Caco-2 (cell line): ENCODE measurements at regions not wholly inside any gene's neighbourhood (a gene's known extent, or its start where the extent isn't known, plus 50 kb on each side); places are given as distances from the start of the nearest gene placed in this dataset.

Experiments used
- BruUV-seq: library from RNA; stranded (reverse); fragments of 400-500 nt; replicated peaks from 2 replicates; lab custom pipeline; 2021; lab: Mats Ljungman, UMichigan
- CTCF ChIA-PET: fragments of 300-600 bp; sonication (Branson Sonifier 250); formaldehyde crosslinking; loops from one replicate; lab custom pipeline; 2022; ENCODE audit warnings: antibody characterized with exemption; lab: Charles Lee
- POLR2A ChIA-PET: fragments of 300-600 bp; sonication (Branson Sonifier 250); formaldehyde crosslinking; loops from one replicate; lab custom pipeline; 2022; ENCODE audit warnings: antibody characterized with exemption; lab: Charles Lee
- DNase-seq, 2 experiments: peaks; one replicate each; pipeline versions ENCODE4 v3.0.0 to v3.0.0-alpha.2; 2020 to 2022
- H3K27me3 ChIP-seq: replicated peaks from 2 replicates; pipeline ENCODE4 v1.6.0; 2011; ENCODE audit warnings: low read length; ENCODE audit not compliant: control insufficient read depth, insufficient read depth
- H3K36me3 ChIP-seq: 2 replicates; pipeline ENCODE4 v1.5.1; 2011; ENCODE audit warnings: low read length; ENCODE audit not compliant: control insufficient read depth, insufficient read depth
- H3K4me1 ChIP-seq: fragments of 250-450 bp; sonication (Bioruptor Pico); 2 replicates; pipeline ENCODE4 v1.5.1; 2020; ENCODE audit warnings: mild to moderate bottlenecking
- H3K4me3 ChIP-seq: 2 replicates; pipeline ENCODE4 v1.5.1; 2011; ENCODE audit warnings: low read depth, mild to moderate bottlenecking, control low read depth, low read length
- H3K9me3 ChIP-seq: fragments of 250-450 bp; sonication (Bioruptor Pico); 2 replicates; pipeline ENCODE4 v1.5.1; 2020; ENCODE audit warnings: mild to moderate bottlenecking, moderate library complexity
- H3K27ac Mint-ChIP-seq: one replicate; pipeline ENCODE4 v1.8.0; 2022; ENCODE audit warnings: mixed read lengths; ENCODE audit not compliant: unreplicated experiment
- H3K27me3 Mint-ChIP-seq: one replicate; pipeline ENCODE4 v1.8.0; 2022; ENCODE audit warnings: mixed read lengths; ENCODE audit not compliant: insufficient read depth, unreplicated experiment
- H3K36me3 Mint-ChIP-seq: one replicate; pipeline ENCODE4 v1.8.0; 2022; ENCODE audit warnings: mild to moderate bottlenecking, mixed read lengths; ENCODE audit not compliant: insufficient read depth, unreplicated experiment
- H3K4me1 Mint-ChIP-seq: one replicate; pipeline ENCODE4 v1.8.0; 2022; ENCODE audit warnings: low read depth, mixed read lengths; ENCODE audit not compliant: unreplicated experiment
- H3K4me3 Mint-ChIP-seq: one replicate; pipeline ENCODE4 v1.8.0; 2022; ENCODE audit warnings: mild to moderate bottlenecking, moderate library complexity, mixed read lengths; ENCODE audit not compliant: unreplicated experiment
- H3K9me3 Mint-ChIP-seq: one replicate; pipeline ENCODE4 v1.8.0; 2022; ENCODE audit warnings: mixed read lengths; ENCODE audit not compliant: unreplicated experiment
- intact Hi-C: fragments of 100-400 bp; cut with micrococcal nuclease; formaldehyde crosslinking; loops from one replicate; pipeline ENCODE4 v1.10.0; 2022; ENCODE audit not compliant: unreplicated experiment
- TF ChIP-seq, protein P1 (sequence below), 2 experiments: fragments of 200-600 bp in 1 of 2; IDR thresholded peaks; 1 replicate in 1 of 2; 2 replicates in 1 of 2; pipeline versions ENCODE4 v1.5.1 to v1.8.0; 2011 to 2022; ENCODE audit warnings: antibody characterized with exemption in 1 of 2, control low read depth in 1 of 2, inconsistent platforms in 1 of 2, low read depth in 1 of 2, low read length in 1 of 2, mild to moderate bottlenecking in 1 of 2, moderate library complexity in 1 of 2; ENCODE audit not compliant: insufficient read depth in 1 of 2, severe bottlenecking in 1 of 2, unreplicated experiment in 1 of 2

DNA sequence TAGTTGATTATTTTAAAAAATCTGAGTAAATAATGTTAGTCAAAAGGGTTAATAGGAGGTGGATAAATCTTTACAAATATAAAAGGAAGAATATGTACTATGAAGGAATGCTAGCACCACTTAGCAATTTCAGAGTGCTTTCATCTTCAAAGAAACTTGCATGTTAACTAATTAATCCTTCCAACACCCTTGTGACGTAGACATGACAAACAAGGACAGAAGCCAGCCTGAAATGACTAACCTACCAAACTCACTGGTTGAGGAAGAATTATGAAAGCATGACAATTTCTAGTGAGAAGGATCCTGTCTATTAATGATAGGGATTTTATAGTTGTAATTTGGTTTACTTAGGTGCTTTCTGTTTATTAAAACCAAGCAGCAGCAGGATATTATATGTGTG lies 468.0 kb upstream of the FZD8 start:
- no peaks in the 10 kb centered on the region for H3K27me3 ChIP-seq
- no TSS peak for BruUV-seq
- no peak for DNase-seq
- H3K36me3 ChIP-seq, result no peaks in the 10 kb centered on the region
- Mint-ChIP-seq H3K27me3 (no peaks in the 10 kb centered on the region), H3K27ac (no peak overlapping the region), H3K4me1 (peaks cover 18% of the 10 kb centered on the region), H3K9me3 (peaks cover 9% of the 10 kb centered on the region), H3K36me3 (no peaks in the 10 kb centered on the region), H3K4me3 (no peak overlapping the region)
- CTCF ChIA-PET, result no interaction called here
- intact Hi-C loops, result no loop called here
- TF ChIP-seq, protein P1, sequence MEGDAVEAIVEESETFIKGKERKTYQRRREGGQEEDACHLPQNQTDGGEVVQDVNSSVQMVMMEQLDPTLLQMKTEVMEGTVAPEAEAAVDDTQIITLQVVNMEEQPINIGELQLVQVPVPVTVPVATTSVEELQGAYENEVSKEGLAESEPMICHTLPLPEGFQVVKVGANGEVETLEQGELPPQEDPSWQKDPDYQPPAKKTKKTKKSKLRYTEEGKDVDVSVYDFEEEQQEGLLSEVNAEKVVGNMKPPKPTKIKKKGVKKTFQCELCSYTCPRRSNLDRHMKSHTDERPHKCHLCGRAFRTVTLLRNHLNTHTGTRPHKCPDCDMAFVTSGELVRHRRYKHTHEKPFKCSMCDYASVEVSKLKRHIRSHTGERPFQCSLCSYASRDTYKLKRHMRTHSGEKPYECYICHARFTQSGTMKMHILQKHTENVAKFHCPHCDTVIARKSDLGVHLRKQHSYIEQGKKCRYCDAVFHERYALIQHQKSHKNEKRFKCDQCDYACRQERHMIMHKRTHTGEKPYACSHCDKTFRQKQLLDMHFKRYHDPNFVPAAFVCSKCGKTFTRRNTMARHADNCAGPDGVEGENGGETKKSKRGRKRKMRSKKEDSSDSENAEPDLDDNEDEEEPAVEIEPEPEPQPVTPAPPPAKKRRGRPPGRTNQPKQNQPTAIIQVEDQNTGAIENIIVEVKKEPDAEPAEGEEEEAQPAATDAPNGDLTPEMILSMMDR (IDR thresholded peaks at IDR 0.05; ENCODE audit: insufficient read depth in 1 of 2, low read depth in 1 of 2, low read length in 1 of 2, severe bottlenecking in 1 of 2, unreplicated experiment in 1 of 2), result no peak
- H3K4me3 ChIP-seq, result no peak overlapping the region
- peaks cover 11% of the 10 kb centered on the region for H3K4me1 ChIP-seq
- H3K9me3 ChIP-seq, result no peaks in the 10 kb centered on the region
- POLR2A ChIA-PET, result no interaction called here

DNA sequence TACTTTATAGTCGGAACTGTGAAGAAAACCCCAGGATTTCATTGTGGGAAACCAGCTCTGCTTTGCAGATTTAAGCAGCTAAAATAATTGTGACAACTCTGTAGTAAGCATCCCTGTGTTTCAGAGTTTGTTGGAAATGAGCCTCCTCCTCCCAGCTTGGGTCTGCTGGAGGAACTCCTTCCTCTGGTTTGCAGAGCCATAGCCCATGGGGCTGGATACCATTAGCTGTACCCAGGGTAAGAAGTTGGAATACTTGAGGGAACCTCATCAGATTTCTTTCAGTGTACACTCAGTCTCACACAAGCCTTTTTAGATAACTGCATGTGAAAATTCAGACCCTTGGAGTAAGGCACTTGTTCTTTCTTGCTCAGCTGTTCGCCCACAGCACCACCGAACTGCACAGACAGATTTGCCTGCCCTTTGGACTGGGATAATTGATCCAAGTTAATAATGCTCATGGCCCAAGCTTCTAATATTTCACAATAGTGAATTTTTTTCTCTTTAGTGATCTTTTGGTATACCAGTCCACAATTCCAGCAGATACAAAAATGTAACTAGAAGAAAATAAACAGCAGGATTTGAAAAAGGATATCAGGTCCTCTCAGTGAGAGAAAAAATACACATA lies 467.4 kb upstream of the FZD8 start:
- intact Hi-C loops, result no loop called here
- H3K36me3 ChIP-seq, result no peaks in the 10 kb centered on the region
- no peaks in the 10 kb centered on the region for H3K9me3 ChIP-seq
- H3K27me3 Mint-ChIP-seq, result no peaks in the 10 kb centered on the region
- no TSS peak for BruUV-seq
- H3K4me1 Mint-ChIP-seq, result peaks cover 13% of the 10 kb centered on the region
- TF ChIP-seq, protein P1 (IDR thresholded peaks at IDR 0.05; ENCODE audit: insufficient read depth in 1 of 2, low read depth in 1 of 2, low read length in 1 of 2, severe bottlenecking in 1 of 2, unreplicated experiment in 1 of 2), result no peak
- H3K36me3 Mint-ChIP-seq, result no peaks in the 10 kb centered on the region
- H3K27ac Mint-ChIP-seq, result no peak overlapping the region
- no peak overlapping the region for H3K4me3 Mint-ChIP-seq
- H3K27me3 ChIP-seq, result no peaks in the 10 kb centered on the region
- peaks cover 8% of the 10 kb centered on the region for H3K4me1 ChIP-seq
- H3K9me3 Mint-ChIP-seq, result peaks cover 9% of the 10 kb centered on the region
- CTCF ChIA-PET, result no interaction called here
- POLR2A ChIA-PET, result no interaction called here
- no peak for DNase-seq
- no peak overlapping the region for H3K4me3 ChIP-seq

DNA sequence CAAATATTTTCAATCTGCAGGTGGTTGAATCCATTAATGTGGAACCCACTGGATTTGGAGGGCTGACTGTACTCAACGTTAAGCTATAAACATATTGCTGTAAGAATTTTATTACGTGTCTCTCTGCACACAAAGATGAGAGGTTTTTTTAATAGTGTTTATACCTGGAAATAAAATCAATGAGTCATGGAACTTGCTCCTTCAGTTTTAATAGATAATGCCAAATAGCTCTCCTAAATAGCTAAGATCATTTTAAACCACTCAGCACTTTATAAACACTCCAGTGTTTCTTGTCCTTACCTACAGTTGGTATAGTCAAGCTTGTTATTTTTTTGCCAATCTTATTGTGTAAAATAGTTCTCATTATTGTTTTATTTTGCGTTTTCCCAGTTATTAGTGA lies 455.6 kb upstream of the FZD8 start:
- Histone ChIP-seq H3K36me3 (no peaks in the 10 kb centered on the region), H3K4me3 (no peak overlapping the region), H3K4me1 (no peaks in the 10 kb centered on the region), H3K27me3 (no peaks in the 10 kb centered on the region), H3K9me3 (no peaks in the 10 kb centered on the region)
- H3K27me3 Mint-ChIP-seq, result peaks cover 20% of the 10 kb centered on the region
- no peaks in the 10 kb centered on the region for H3K9me3 Mint-ChIP-seq
- ChIA-PET CTCF (no interaction called here), POLR2A (interaction anchor here (0.7 kb wide), 1 partner anchor 481 kb away, joined by 3 read pairs; no protein-coding TSS in a partner anchor)
- DNase-seq, result no peak
- no peak overlapping the region for H3K4me3 Mint-ChIP-seq
- no peaks in the 10 kb centered on the region for H3K36me3 Mint-ChIP-seq
- intact Hi-C loops, result no loop called here
- no TSS peak for BruUV-seq
- no peak overlapping the region for H3K27ac Mint-ChIP-seq
- no peaks in the 10 kb centered on the region for H3K4me1 Mint-ChIP-seq
- TF ChIP-seq, protein P1 (IDR thresholded peaks at IDR 0.05; ENCODE audit: insufficient read depth in 1 of 2, low read depth in 1 of 2, low read length in 1 of 2, severe bottlenecking in 1 of 2, unreplicated experiment in 1 of 2), result no peak
